Neural cell (in vitro differentiated cells): ENCODE measurements at regions not wholly inside any gene's neighbourhood (a gene's known extent, or its start where the extent isn't known, plus 50 kb on each side); places are given as distances from the start of the nearest gene placed in this dataset.

Experiments
- H2AFZ ChIP-seq: fragments of 200-600, 300-800 bp; sonication (generic), shearing (Covaris generic); 2 replicates; pipeline ENCODE4 v1.6.0; 2014; ENCODE audit warnings: low read depth, mild to moderate bottlenecking, antibody characterized with exemption, low read length, moderate library complexity
- H3F3A ChIP-seq: fragments of 200-600 bp; shearing (Covaris generic); 2 replicates; pipeline ENCODE4 v1.6.1; 2016; ENCODE audit warnings: mild to moderate bottlenecking, moderate library complexity, mixed read lengths, antibody characterized with exemption, low read length; ENCODE audit not compliant: insufficient read depth, poor library complexity, severe bottlenecking
- H3K27ac ChIP-seq: fragments of 200-600, 300-800 bp; sonication (generic), shearing (Covaris generic); 2 replicates; pipeline ENCODE4 v1.5.1; 2014; ENCODE audit warnings: mild to moderate bottlenecking, low read length, moderate library complexity
- H3K27me3 ChIP-seq: fragments of 300-800, 200-600 bp; sonication (generic), shearing (Covaris generic); 2 replicates; pipeline ENCODE4 v1.6.0; 2014; ENCODE audit warnings: mild to moderate bottlenecking, low read depth, low read length, moderate library complexity; ENCODE audit not compliant: insufficient read depth
- H3K36me3 ChIP-seq: fragments of 300-800, 200-600 bp; sonication (generic), shearing (Covaris generic); 2 replicates; pipeline ENCODE4 v1.5.1; 2014; ENCODE audit warnings: mild to moderate bottlenecking, antibody characterized with exemption, low read length, moderate library complexity; ENCODE audit not compliant: insufficient read depth
- H3K4me2 ChIP-seq: fragments of 300-800, 200-600 bp; sonication (generic), shearing (Covaris generic); 2 replicates; pipeline ENCODE4 v1.6.0; 2014; ENCODE audit warnings: mild to moderate bottlenecking, low read length
- H3K4me3 ChIP-seq: fragments of 300-800, 200-600 bp; sonication (generic), shearing (Covaris generic); 2 replicates; pipeline ENCODE4 v1.5.1; 2014; ENCODE audit warnings: mild to moderate bottlenecking, low read length, moderate library complexity
- H3K79me2 ChIP-seq: fragments of 200-600 bp; shearing (Covaris generic); replicated peaks from 2 replicates; pipeline ENCODE4 v1.6.0; 2014; ENCODE audit warnings: mild to moderate bottlenecking, low read length, moderate library complexity; ENCODE audit not compliant: insufficient read depth
- H3K9ac ChIP-seq: fragments of 300-800, 200-600 bp; sonication (generic), shearing (Covaris generic); 2 replicates; pipeline ENCODE4 v1.6.1; 2016; ENCODE audit warnings: mild to moderate bottlenecking, low read length, mixed read lengths
- H3K9me2 ChIP-seq: fragments of 200-600 bp; shearing (Covaris generic); 2 replicates; pipeline ENCODE4 v1.6.1; 2016; ENCODE audit warnings: mild to moderate bottlenecking, low read length, mixed read lengths; ENCODE audit not compliant: insufficient read depth
- H3K9me3 ChIP-seq: fragments of 200-600, 300-800 bp; sonication (generic), shearing (Covaris generic); 2 replicates; pipeline ENCODE4 v1.6.1; 2016; ENCODE audit warnings: mild to moderate bottlenecking, mixed run types, low read length, moderate library complexity, mixed read lengths
- H4K20me1 ChIP-seq: fragments of 200-600 bp; shearing (Covaris generic); 2 replicates; pipeline ENCODE4 v1.6.1; 2016; ENCODE audit warnings: mild to moderate bottlenecking, mixed run types; ENCODE audit not compliant: insufficient read depth
- CTCF ChIP-seq: fragments of 450-650 bp; IDR thresholded peaks from 2 replicates; pipeline ENCODE4 v1.5.1; 2014; ENCODE audit warnings: antibody characterized with exemption, mild to moderate bottlenecking, moderate library complexity; ENCODE audit not compliant: poor library complexity, severe bottlenecking
- EP300 ChIP-seq: fragments of 450-650 bp; conservative IDR thresholded peaks from 2 replicates; pipeline ENCODE4 v1.6.1; 2014; ENCODE audit warnings: antibody characterized with exemption, mild to moderate bottlenecking, moderate library complexity; ENCODE audit not compliant: poor library complexity, severe bottlenecking
- EZH2 ChIP-seq: fragments of 200-600, 300-800 bp; shearing (Covaris generic), sonication (generic); IDR thresholded peaks from 2 replicates; pipeline ENCODE4 v1.6.1; 2014; ENCODE audit warnings: antibody characterized with exemption, low read length, borderline replicate concordance, mild to moderate bottlenecking; ENCODE audit not compliant: insufficient read depth, poor library complexity, severe bottlenecking
- MXI1 ChIP-seq: fragments of 450-650 bp; conservative IDR thresholded peaks from 2 replicates; pipeline ENCODE4 v1.6.1; 2014; ENCODE audit warnings: antibody characterized with exemption, mild to moderate bottlenecking; ENCODE audit not compliant: poor library complexity, severe bottlenecking
- POLR2AphosphoS5 ChIP-seq: IDR thresholded peaks from 2 replicates; pipeline ENCODE4 v1.6.1; 2012
- RAD21 ChIP-seq: fragments of 450-650 bp; conservative IDR thresholded peaks from 2 replicates; pipeline ENCODE4 v1.6.1; 2014; ENCODE audit warnings: antibody characterized with exemption, mild to moderate bottlenecking, moderate library complexity
- REST ChIP-seq: IDR thresholded peaks from 2 replicates; pipeline ENCODE4 v1.6.1; 2012; ENCODE audit warnings: borderline replicate concordance
- SMC3 ChIP-seq: fragments of 450-650 bp; conservative IDR thresholded peaks from 2 replicates; pipeline ENCODE4 v1.6.1; 2014; ENCODE audit warnings: antibody characterized with exemption, mild to moderate bottlenecking, moderate library complexity; ENCODE audit not compliant: poor library complexity
- TAF1 ChIP-seq: IDR thresholded peaks from 2 replicates; pipeline ENCODE4 v1.6.1; 2012; ENCODE audit warnings: low read depth

- H3K9me2 ChIP-seq: no peaks in the 10 kb centered on the region
- TF ChIP-seq TAF1 (no peak), RAD21 (no peak), MXI1 (no peak), POLR2AphosphoS5 (no peak), EZH2 (no peak), CTCF (no peak), REST (no peak), EP300 (no peak), SMC3 (no peak)
- no peak overlapping the region for H3K9ac ChIP-seq
- H3K9me3 ChIP-seq: no peaks in the 10 kb centered on the region
- H3F3A ChIP-seq: no peaks in the 10 kb centered on the region
- no peak overlapping the region for H3K27ac ChIP-seq
- no peaks in the 10 kb centered on the region for H3K27me3 ChIP-seq
- no peaks in the 10 kb centered on the region for H3K79me2 ChIP-seq
- no peaks in the 10 kb centered on the region for H4K20me1 ChIP-seq
- H3K4me2 ChIP-seq: no peak overlapping the region
- no peak overlapping the region for H2AFZ ChIP-seq
- H3K36me3 ChIP-seq: no peaks in the 10 kb centered on the region
- no peak overlapping the region for H3K4me3 ChIP-seq
Measured at GRCh38 chr16:8398548-8398947, 191.8 kb downstream of the TMEM114 start.

GRCh38 chr16:8397223-8397622, 193.1 kb downstream of the TMEM114 start:
- H2AFZ ChIP-seq: no peak overlapping the region
- no peaks in the 10 kb centered on the region for H3K36me3 ChIP-seq
- no peak overlapping the region for H3K9ac ChIP-seq
- no peak overlapping the region for H3K4me2 ChIP-seq
- H3K9me2 ChIP-seq: no peaks in the 10 kb centered on the region
- H3F3A ChIP-seq: no peaks in the 10 kb centered on the region
- no peak overlapping the region for H3K4me3 ChIP-seq
- no peaks in the 10 kb centered on the region for H3K79me2 ChIP-seq
- TF ChIP-seq POLR2AphosphoS5 (no peak), TAF1 (no peak), EP300 (no peak), SMC3 (no peak), EZH2 (no peak)
- H3K9me3 ChIP-seq: no peaks in the 10 kb centered on the region
- no peaks in the 10 kb centered on the region for H4K20me1 ChIP-seq
- H3K27ac ChIP-seq: no peak overlapping the region
- H3K27me3 ChIP-seq: no peaks in the 10 kb centered on the region

- no peaks in the 10 kb centered on the region for H3K27me3 ChIP-seq
- no peaks in the 10 kb centered on the region for H3F3A ChIP-seq
- H3K27ac ChIP-seq: no peak overlapping the region
- H4K20me1 ChIP-seq: no peaks in the 10 kb centered on the region
- H3K79me2 ChIP-seq: no peaks in the 10 kb centered on the region
- H3K9me3 ChIP-seq: no peaks in the 10 kb centered on the region
- no peak overlapping the region for H3K4me2 ChIP-seq
- TF ChIP-seq POLR2AphosphoS5 (no peak), EP300 (no peak), TAF1 (no peak), MXI1 (no peak), SMC3 (no peak), RAD21 (no peak), EZH2 (no peak), REST (no peak), CTCF (no peak)
- no peak overlapping the region for H3K4me3 ChIP-seq
- H3K9me2 ChIP-seq: no peaks in the 10 kb centered on the region
- H2AFZ ChIP-seq: no peak overlapping the region
- H3K9ac ChIP-seq: no peak overlapping the region
- no peaks in the 10 kb centered on the region for H3K36me3 ChIP-seq
Measured at GRCh38 chr16:8396463-8396862, 193.8 kb downstream of the TMEM114 start.
